ENCODE measurements at regions not wholly inside any gene's neighbourhood (a gene's known extent, or its start where the extent isn't known, plus 50 kb on each side); places are given as distances from the start of the nearest gene placed in this dataset.

DNA sequence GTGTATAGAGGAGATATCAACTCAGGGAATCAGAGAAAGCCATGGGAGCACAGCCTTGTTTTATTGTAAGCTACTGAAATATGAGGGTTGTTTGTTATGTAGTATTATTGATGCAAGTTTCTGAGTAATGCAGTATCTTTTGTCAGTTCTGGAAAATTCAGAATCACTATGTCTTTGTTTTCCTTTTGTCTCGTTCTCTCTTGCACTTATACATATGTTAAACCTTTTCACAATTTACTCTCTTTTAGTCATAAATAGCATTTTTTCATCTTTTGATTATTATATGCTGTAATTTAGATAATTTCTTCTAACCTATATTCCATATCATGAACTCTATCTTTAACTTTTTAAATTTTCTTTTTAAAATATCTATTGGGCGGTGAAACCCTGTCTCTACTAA lies 85.0 kb upstream of the COL3A1 start:
- 19% methylated on average over 2 of the region's 2 CpGs for WGBS (ENCODE audit: low lambda C conversion rate)
- Histone ChIP-seq H3K4me2 (ENCODE audit: low read depth, low read length) (no peak overlapping the region), H3K79me2 (ENCODE audit: insufficient read depth, low read length) (no peaks in the 10 kb centered on the region), H4K20me1 (ENCODE audit: insufficient read depth, low read length) (no peaks in the 10 kb centered on the region), H2AFZ (ENCODE audit: low read length) (no peak overlapping the region), H3K9ac (ENCODE audit: insufficient read depth, low read depth, low read length) (no peak overlapping the region), H3K27me3 (ENCODE audit: control insufficient read depth in 1 of 2, insufficient read depth in 2 of 2, low read length in 2 of 2) (no peaks in the 10 kb centered on the region; a peak in 1 of 5 replicates), H3K4me1 (ENCODE audit: insufficient read depth, low read length) (no peaks in the 10 kb centered on the region), H3K4me3 (replicated peaks in 1 of 3; ENCODE audit: insufficient read depth in 1 of 3, low read depth in 2 of 3, low read length in 3 of 3) (no peak overlapping the region), H3K27ac (ENCODE audit: extremely low read length, insufficient read depth, low read length) (no peak overlapping the region), H3K36me3 (replicated peaks in 1 of 2; ENCODE audit: control insufficient read depth in 1 of 2, insufficient read depth in 2 of 2, low read length in 2 of 2) (no peaks in the 10 kb centered on the region), H3K9me3 (ENCODE audit: low read length) (peaks cover 17% of the 10 kb centered on the region)
- POLR2A ChIA-PET: no interaction called here
- BruUV-seq (replicated peaks): no TSS peak
- ATAC-seq (no peak), DNase-seq (ENCODE audit: low spot score) (no peak), FAIRE-seq (no peak)
- CTCF ChIA-PET (ENCODE audit: low intra/inter-chr PET ratio, low total read pairs): no interaction called here
- in situ Hi-C loops (cut with HindIII; ENCODE audit: extremely low pct_ligation_motif_present, low pct_unique_long_range_greater_than_20kb): no loop called here
- intact Hi-C loops (cut with micrococcal nuclease; ENCODE audit: unreplicated experiment): no loop called here
- TF ChIP-seq HMG20A (CRISPR knock-in tag; IDR thresholded peaks at IDR 0.05; ENCODE audit: borderline replicate concordance) (no peak), ATF1 (CRISPR knock-in tag; IDR thresholded peaks at IDR 0.05) (no peak), IRF2 (CRISPR knock-in tag; IDR thresholded peaks at IDR 0.05) (no peak), ZNF235 (CRISPR knock-in tag; IDR thresholded peaks at IDR 0.05; ENCODE audit: borderline replicate concordance) (no peak), MED8 (CRISPR knock-in tag; IDR thresholded peaks at IDR 0.05; ENCODE audit: insufficient replicate concordance) (no peak), SOX13 (IDR thresholded peaks at IDR 0.05) (no peak), SOX13 (CRISPR knock-in tag; conservative IDR thresholded peaks at IDR 0.05 in 1 of 2, IDR thresholded peaks at IDR 0.05 in 1 of 2) (no peak), STAT5B (CRISPR knock-in tag; IDR thresholded peaks at IDR 0.05) (no peak), TEAD2 (CRISPR knock-in tag; IDR thresholded peaks at IDR 0.05) (no peak)
- TF ChIP-seq, protein P1, sequence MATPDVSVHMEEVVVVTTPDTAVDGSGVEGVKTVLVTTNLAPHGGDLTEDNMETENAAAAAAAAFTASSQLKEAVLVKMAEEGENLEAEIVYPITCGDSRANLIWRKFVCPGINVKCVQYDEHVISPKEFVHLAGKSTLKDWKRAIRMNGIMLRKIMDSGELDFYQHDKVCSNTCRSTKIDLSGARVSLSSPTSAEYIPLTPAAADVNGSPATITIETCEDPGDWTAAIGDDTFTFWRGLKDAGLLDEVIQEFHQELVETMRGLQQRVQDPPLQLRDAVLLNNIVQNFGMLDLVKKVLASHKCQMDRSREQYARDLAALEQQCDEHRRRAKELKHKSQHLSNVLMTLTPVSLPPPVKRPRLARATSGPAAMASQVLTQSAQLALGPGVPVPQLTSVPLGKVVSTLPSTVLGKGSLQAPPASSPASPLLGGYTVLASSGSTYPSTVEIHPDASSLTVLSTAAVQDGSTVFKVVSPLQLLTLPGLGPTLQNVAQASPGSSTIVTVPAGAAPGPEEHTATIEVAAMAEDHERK (CRISPR knock-in tag; IDR thresholded peaks at IDR 0.05; ENCODE audit: low read depth): no peak
- TF ChIP-seq, protein P2, sequence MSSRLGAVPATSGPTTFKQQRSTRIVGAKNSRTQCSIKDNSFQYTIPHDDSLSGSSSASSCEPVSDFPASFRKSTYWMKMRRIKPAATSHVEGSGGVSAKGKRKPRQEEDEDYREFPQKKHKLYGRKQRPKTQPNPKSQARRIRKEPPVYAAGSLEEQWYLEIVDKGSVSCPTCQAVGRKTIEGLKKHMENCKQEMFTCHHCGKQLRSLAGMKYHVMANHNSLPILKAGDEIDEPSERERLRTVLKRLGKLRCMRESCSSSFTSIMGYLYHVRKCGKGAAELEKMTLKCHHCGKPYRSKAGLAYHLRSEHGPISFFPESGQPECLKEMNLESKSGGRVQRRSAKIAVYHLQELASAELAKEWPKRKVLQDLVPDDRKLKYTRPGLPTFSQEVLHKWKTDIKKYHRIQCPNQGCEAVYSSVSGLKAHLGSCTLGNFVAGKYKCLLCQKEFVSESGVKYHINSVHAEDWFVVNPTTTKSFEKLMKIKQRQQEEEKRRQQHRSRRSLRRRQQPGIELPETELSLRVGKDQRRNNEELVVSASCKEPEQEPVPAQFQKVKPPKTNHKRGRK (CRISPR knock-in tag; IDR thresholded peaks at IDR 0.05): no peak
- TF ChIP-seq, protein P3, sequence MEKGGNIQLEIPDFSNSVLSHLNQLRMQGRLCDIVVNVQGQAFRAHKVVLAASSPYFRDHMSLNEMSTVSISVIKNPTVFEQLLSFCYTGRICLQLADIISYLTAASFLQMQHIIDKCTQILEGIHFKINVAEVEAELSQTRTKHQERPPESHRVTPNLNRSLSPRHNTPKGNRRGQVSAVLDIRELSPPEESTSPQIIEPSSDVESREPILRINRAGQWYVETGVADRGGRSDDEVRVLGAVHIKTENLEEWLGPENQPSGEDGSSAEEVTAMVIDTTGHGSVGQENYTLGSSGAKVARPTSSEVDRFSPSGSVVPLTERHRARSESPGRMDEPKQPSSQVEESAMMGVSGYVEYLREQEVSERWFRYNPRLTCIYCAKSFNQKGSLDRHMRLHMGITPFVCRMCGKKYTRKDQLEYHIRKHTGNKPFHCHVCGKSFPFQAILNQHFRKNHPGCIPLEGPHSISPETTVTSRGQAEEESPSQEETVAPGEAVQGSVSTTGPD (CRISPR knock-in tag; IDR thresholded peaks at IDR 0.05): no peak
- TF ChIP-seq, protein P4, sequence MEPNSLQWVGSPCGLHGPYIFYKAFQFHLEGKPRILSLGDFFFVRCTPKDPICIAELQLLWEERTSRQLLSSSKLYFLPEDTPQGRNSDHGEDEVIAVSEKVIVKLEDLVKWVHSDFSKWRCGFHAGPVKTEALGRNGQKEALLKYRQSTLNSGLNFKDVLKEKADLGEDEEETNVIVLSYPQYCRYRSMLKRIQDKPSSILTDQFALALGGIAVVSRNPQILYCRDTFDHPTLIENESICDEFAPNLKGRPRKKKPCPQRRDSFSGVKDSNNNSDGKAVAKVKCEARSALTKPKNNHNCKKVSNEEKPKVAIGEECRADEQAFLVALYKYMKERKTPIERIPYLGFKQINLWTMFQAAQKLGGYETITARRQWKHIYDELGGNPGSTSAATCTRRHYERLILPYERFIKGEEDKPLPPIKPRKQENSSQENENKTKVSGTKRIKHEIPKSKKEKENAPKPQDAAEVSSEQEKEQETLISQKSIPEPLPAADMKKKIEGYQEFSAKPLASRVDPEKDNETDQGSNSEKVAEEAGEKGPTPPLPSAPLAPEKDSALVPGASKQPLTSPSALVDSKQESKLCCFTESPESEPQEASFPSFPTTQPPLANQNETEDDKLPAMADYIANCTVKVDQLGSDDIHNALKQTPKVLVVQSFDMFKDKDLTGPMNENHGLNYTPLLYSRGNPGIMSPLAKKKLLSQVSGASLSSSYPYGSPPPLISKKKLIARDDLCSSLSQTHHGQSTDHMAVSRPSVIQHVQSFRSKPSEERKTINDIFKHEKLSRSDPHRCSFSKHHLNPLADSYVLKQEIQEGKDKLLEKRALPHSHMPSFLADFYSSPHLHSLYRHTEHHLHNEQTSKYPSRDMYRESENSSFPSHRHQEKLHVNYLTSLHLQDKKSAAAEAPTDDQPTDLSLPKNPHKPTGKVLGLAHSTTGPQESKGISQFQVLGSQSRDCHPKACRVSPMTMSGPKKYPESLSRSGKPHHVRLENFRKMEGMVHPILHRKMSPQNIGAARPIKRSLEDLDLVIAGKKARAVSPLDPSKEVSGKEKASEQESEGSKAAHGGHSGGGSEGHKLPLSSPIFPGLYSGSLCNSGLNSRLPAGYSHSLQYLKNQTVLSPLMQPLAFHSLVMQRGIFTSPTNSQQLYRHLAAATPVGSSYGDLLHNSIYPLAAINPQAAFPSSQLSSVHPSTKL (CRISPR knock-in tag; IDR thresholded peaks at IDR 0.05): no peak
- TF ChIP-seq, protein P5, sequence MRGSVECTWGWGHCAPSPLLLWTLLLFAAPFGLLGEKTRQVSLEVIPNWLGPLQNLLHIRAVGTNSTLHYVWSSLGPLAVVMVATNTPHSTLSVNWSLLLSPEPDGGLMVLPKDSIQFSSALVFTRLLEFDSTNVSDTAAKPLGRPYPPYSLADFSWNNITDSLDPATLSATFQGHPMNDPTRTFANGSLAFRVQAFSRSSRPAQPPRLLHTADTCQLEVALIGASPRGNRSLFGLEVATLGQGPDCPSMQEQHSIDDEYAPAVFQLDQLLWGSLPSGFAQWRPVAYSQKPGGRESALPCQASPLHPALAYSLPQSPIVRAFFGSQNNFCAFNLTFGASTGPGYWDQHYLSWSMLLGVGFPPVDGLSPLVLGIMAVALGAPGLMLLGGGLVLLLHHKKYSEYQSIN (CRISPR knock-in tag; IDR thresholded peaks at IDR 0.05; ENCODE audit: borderline replicate concordance): no peak
- TF ChIP-seq, protein P6, sequence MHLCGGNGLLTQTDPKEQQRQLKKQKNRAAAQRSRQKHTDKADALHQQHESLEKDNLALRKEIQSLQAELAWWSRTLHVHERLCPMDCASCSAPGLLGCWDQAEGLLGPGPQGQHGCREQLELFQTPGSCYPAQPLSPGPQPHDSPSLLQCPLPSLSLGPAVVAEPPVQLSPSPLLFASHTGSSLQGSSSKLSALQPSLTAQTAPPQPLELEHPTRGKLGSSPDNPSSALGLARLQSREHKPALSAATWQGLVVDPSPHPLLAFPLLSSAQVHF (CRISPR knock-in tag; IDR thresholded peaks at IDR 0.05): no peak
